ENCODE measurements at regions not wholly inside any gene's neighbourhood (a gene's known extent, or its start where the extent isn't known, plus 50 kb on each side); places are given as distances from the start of the nearest gene placed in this dataset.
"Not testable (repeated sequence)": the region's sequence is repeated elsewhere in the genome, so short reads cannot be mapped to it uniquely, and the experiment has no call there.

DNA sequence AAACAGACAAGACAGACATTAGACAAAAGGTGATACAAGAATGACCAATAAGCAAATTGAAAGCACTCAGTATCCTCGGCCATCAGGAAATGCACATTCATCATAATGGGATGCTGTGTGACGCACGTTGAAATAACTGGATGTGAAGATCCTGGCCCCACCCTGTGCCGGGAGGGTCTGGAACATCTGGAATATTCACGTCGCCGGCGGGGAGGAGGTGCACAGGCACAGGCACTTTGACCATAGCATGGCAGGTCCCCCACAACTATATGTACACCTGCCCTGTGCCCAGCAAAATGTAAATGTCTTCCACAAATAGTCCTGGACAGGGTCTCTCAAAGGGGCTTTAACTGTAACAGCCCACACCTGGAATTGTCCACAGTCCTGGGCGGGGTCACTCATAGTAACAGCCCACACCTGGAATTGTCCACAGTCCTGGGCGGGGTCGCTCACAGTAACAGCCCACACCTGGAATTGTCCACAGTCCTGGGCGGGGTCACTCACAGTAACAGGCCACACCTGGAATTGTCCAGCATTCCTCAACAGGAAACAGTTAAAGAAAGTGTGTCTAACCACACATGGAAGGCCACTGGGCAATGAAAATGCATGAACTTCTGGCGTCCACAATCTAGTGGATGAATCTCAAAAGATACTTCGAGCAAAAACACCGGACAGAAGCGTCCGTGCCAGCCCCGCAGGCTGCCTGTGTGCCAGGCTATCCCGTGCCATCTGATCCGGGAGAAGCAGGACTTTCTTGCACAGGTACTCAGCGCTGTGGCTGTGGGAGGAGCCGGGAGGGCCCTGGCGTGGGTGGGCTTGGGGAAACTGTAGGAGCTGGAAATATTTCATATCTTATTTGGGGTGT is 113.4 kb downstream of the RTP5 start:
- H3K4me3 ChIP-seq (ENCODE audit: low read depth, low read length): no peak overlapping the region
- TF ChIP-seq, protein P1, sequence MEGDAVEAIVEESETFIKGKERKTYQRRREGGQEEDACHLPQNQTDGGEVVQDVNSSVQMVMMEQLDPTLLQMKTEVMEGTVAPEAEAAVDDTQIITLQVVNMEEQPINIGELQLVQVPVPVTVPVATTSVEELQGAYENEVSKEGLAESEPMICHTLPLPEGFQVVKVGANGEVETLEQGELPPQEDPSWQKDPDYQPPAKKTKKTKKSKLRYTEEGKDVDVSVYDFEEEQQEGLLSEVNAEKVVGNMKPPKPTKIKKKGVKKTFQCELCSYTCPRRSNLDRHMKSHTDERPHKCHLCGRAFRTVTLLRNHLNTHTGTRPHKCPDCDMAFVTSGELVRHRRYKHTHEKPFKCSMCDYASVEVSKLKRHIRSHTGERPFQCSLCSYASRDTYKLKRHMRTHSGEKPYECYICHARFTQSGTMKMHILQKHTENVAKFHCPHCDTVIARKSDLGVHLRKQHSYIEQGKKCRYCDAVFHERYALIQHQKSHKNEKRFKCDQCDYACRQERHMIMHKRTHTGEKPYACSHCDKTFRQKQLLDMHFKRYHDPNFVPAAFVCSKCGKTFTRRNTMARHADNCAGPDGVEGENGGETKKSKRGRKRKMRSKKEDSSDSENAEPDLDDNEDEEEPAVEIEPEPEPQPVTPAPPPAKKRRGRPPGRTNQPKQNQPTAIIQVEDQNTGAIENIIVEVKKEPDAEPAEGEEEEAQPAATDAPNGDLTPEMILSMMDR (IDR thresholded peaks at IDR 0.05; ENCODE audit: insufficient read depth, low read depth, low read length): no peak
- no peak for DNase-seq (ENCODE audit: low read depth)

- no peak for DNase-seq (ENCODE audit: low read depth)
- TF ChIP-seq, protein P1 (IDR thresholded peaks at IDR 0.05; ENCODE audit: insufficient read depth, low read depth, low read length): no peak
- no peak overlapping the region for H3K4me3 ChIP-seq (ENCODE audit: low read depth, low read length)
Measured at GRCh38 chr2:241983571-241984270, 114.2 kb downstream of the RTP5 start.

- no peak for DNase-seq (ENCODE audit: low read depth)
- TF ChIP-seq, protein P1 (IDR thresholded peaks at IDR 0.05; ENCODE audit: insufficient read depth, low read depth, low read length): no peak
- no peak overlapping the region for H3K4me3 ChIP-seq (ENCODE audit: low read depth, low read length)
Measured at GRCh38 chr2:241984271-241984655, 114.7 kb downstream of the RTP5 start.

DNA sequence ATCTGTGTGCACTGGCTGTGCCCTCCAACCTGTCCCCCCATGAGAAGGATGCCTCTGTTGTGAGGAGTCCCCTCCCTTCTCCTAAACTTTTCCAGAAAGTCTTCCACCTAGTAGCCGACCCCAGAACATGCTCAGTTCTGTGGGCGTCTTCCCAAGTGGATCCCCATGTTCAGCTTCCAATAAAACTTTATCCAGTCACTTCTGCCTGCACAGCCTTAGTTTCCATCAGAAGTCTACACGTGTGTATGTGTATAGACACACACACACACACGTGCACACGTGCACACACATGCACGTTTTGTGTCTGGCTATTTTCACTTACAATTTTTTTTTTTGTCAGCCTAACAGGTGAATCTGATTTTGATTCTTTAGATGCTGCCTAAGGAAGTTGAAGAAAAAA is 115.1 kb downstream of the RTP5 start:
- DNase-seq (ENCODE audit: low read depth): no peak
- TF ChIP-seq, protein P1 (IDR thresholded peaks at IDR 0.05; ENCODE audit: insufficient read depth, low read depth, low read length): no peak
- H3K4me3 ChIP-seq (ENCODE audit: low read depth, low read length): no peak overlapping the region

- not testable (repeated sequence) for DNase-seq (ENCODE audit: low read depth); H3K4me3 ChIP-seq (ENCODE audit: low read depth, low read length)
Measured at GRCh38 chr2:241985161-241985985, 115.8 kb downstream of the RTP5 start.

DNA sequence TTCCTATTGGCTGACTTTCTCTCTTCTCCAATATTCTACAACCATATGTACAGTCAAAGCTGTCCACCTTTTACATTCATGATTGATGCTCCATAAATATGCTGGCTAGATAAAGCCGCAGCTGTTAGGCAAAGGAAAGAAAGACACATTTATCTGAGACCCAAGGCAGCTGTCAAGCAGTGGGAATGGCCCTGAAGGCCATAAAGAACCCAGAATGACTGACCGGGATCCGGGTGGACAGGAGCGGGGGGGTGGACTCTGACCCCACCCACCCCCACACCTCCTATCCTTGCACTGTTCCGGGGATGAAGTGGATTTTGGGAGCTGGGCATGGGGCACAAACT is 116.4 kb downstream of the RTP5 start:
- H3K4me3 ChIP-seq (ENCODE audit: low read depth, low read length): no peak overlapping the region
- TF ChIP-seq, protein P1 (IDR thresholded peaks at IDR 0.05; ENCODE audit: insufficient read depth, low read depth, low read length): no peak
- DNase-seq (ENCODE audit: low read depth): no peak

All from fibroblast of villous mesenchyme (primary cell).